KMS-11 (cell line): ENCODE measurements at regions not wholly inside any gene's neighbourhood (a gene's known extent, or its start where the extent isn't known, plus 50 kb on each side); places are given as distances from the start of the nearest gene placed in this dataset.

ENCODE experiments used
- H2AFZ ChIP-seq: fragments of 200-600 bp; sonication (generic); 2 replicates; pipeline ENCODE4 v1.6.1; 2016; ENCODE audit warnings: antibody characterized with exemption, mixed run types, low read depth
- H3K27ac ChIP-seq: fragments of 200-600 bp; sonication (generic); 2 replicates; pipeline ENCODE4 v1.6.1; 2016; ENCODE audit warnings: mild to moderate bottlenecking, mixed run types
- H3K27me3 ChIP-seq: fragments of 200-600 bp; sonication (generic); 2 replicates; pipeline ENCODE4 v1.6.1; 2017; ENCODE audit warnings: mild to moderate bottlenecking, low read depth, mixed run types, moderate library complexity; ENCODE audit not compliant: insufficient read depth
- H3K36me3 ChIP-seq: fragments of 200-600 bp; sonication (generic); 2 replicates; pipeline ENCODE4 v1.6.1; 2017; ENCODE audit warnings: mild to moderate bottlenecking, mixed run types; ENCODE audit not compliant: insufficient read depth
- H3K4me1 ChIP-seq: fragments of 200-600 bp; sonication (generic); 2 replicates; pipeline ENCODE4 v1.6.1; 2016; ENCODE audit warnings: mild to moderate bottlenecking, low read depth, mixed run types; ENCODE audit not compliant: poor library complexity, severe bottlenecking
- H3K4me2 ChIP-seq: fragments of 200-600 bp; sonication (generic); 2 replicates; pipeline ENCODE4 v1.7.0; 2016; ENCODE audit warnings: mild to moderate bottlenecking, mixed run types
- H3K4me3 ChIP-seq: fragments of 200-600 bp; sonication (generic); IDR thresholded peaks from 2 replicates; pipeline ENCODE4 v1.6.1; 2017; ENCODE audit warnings: low read depth, low read length, mixed read lengths; ENCODE audit not compliant: insufficient read depth
- H3K79me2 ChIP-seq: fragments of 200-600 bp; sonication (generic); 2 replicates; pipeline ENCODE4 v1.6.1; 2016; ENCODE audit warnings: low read depth, mixed run types; ENCODE audit not compliant: insufficient read depth
- H3K9ac ChIP-seq: fragments of 200-600 bp; sonication (generic); 2 replicates; pipeline ENCODE4 v1.6.1; 2016; ENCODE audit warnings: mild to moderate bottlenecking, mixed run types
- H4K20me1 ChIP-seq: fragments of 200-600 bp; sonication (generic); 2 replicates; pipeline ENCODE4 v1.6.1; 2016; ENCODE audit warnings: mild to moderate bottlenecking, mixed run types; ENCODE audit not compliant: insufficient read depth
- TF ChIP-seq, protein P1 (sequence below): fragments of 200-600 bp; sonication (generic); conservative IDR thresholded peaks from 2 replicates; pipeline ENCODE4 v1.6.1; 2017; ENCODE audit warnings: low read depth, mild to moderate bottlenecking, antibody characterized with exemption, low read length, moderate library complexity, mixed read lengths

DNA sequence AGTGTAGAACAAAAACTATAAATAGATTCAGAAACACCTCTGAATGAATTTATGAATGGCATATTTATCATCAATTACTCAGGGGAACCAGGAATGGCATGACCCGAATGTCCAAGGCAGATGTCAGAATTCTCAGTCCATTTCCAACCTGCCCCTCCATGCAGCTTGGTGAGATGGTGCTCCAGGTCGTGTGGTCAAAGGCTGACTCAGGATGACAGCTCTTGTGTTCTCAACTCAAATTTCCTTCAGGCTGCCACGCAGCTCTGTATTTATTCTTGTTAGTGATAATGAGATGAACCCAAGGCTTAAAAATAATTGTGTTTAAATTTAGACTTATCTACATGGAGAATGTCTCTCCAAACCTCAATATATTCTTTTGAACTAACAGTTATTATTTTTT, 146.9 kb downstream of the METTL4 start:
- no peaks in the 10 kb centered on the region for H4K20me1 ChIP-seq
- H2AFZ ChIP-seq, result no peak overlapping the region
- no peaks in the 10 kb centered on the region for H3K36me3 ChIP-seq
- H3K79me2 ChIP-seq, result no peaks in the 10 kb centered on the region
- H3K4me2 ChIP-seq, result no peak overlapping the region
- H3K27ac ChIP-seq, result no peak overlapping the region
- no peaks in the 10 kb centered on the region for H3K4me1 ChIP-seq
- H3K27me3 ChIP-seq, result no peaks in the 10 kb centered on the region
- H3K9ac ChIP-seq, result no peak overlapping the region
- no peak overlapping the region for H3K4me3 ChIP-seq
- TF ChIP-seq, protein P1, sequence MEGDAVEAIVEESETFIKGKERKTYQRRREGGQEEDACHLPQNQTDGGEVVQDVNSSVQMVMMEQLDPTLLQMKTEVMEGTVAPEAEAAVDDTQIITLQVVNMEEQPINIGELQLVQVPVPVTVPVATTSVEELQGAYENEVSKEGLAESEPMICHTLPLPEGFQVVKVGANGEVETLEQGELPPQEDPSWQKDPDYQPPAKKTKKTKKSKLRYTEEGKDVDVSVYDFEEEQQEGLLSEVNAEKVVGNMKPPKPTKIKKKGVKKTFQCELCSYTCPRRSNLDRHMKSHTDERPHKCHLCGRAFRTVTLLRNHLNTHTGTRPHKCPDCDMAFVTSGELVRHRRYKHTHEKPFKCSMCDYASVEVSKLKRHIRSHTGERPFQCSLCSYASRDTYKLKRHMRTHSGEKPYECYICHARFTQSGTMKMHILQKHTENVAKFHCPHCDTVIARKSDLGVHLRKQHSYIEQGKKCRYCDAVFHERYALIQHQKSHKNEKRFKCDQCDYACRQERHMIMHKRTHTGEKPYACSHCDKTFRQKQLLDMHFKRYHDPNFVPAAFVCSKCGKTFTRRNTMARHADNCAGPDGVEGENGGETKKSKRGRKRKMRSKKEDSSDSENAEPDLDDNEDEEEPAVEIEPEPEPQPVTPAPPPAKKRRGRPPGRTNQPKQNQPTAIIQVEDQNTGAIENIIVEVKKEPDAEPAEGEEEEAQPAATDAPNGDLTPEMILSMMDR, result no peak

DNA sequence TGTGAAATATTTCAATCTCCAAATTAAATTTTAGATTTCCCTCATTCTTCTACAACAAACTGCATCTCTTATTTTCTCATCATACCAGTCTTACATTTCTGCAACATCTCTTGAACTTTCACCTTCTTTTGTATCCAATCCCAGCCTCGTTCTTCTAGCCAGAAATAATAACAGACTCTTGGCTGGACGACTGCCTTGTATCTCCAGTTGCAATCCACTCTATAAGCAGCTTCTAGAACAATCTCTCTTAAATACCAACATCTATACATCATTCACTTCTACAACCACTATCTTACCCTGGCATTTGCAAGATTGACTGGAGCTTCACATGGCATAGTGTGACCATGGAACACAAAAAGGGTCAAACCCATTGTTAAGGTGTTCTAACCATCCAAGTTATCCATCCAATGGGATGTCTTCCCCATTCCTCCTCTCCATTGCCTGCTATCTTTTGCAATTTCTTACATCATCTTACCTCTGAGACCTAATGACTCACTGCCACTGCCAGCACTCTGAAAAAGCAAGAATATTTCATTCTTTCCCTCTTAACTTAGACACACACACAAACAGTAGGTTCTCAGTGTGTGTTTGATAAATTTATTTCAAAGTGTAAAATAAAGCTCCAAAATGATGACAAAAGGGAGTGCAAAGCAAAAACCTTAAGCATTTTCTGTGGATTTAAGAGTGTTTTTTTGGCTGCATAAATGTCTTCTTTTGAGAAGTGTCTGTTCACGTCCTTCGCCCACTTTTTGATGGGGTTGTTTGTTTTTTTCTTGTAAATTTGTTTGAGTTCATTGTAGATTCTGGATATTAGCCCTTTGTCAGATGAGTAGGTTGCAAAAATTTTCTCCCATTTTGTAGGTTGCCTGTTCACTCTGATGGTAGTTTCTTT, 145.6 kb downstream of the METTL4 start:
- Histone ChIP-seq H3K36me3 (no peaks in the 10 kb centered on the region), H4K20me1 (no peaks in the 10 kb centered on the region), H3K4me3 (no peak overlapping the region), H3K27ac (no peak overlapping the region), H3K79me2 (no peaks in the 10 kb centered on the region), H3K4me2 (no peak overlapping the region), H3K9ac (no peak overlapping the region), H2AFZ (no peak overlapping the region), H3K27me3 (no peaks in the 10 kb centered on the region), H3K4me1 (no peaks in the 10 kb centered on the region)
- TF ChIP-seq, protein P1, result no peak

DNA sequence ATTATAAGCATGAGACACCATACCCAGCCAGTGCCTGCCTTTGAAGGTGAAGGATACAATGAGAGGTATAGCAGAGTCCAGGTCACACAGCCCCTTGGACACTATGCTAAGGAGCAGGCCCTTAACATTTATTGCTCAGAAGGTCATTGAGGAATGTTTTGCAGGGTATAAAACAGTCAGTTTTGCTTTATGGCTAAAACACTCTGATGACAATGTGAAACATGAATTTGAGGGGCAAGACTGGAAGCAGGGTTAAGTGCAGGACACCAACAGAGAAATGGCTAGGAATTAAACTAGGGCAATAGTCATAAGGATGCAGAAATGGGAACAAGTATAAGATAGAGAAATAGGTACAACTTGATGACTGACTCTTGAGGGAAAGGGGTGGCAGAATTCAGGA, 141.1 kb downstream of the METTL4 start:
- H3K36me3 ChIP-seq, result no peaks in the 10 kb centered on the region
- TF ChIP-seq, protein P1, result no peak
- no peak overlapping the region for H3K9ac ChIP-seq
- no peaks in the 10 kb centered on the region for H3K79me2 ChIP-seq
- no peaks in the 10 kb centered on the region for H4K20me1 ChIP-seq
- H3K4me1 ChIP-seq, result no peaks in the 10 kb centered on the region
- H3K27ac ChIP-seq, result no peak overlapping the region
- H3K27me3 ChIP-seq, result no peaks in the 10 kb centered on the region
- H2AFZ ChIP-seq, result no peak overlapping the region
- H3K4me3 ChIP-seq, result no peak overlapping the region
- no peak overlapping the region for H3K4me2 ChIP-seq

DNA sequence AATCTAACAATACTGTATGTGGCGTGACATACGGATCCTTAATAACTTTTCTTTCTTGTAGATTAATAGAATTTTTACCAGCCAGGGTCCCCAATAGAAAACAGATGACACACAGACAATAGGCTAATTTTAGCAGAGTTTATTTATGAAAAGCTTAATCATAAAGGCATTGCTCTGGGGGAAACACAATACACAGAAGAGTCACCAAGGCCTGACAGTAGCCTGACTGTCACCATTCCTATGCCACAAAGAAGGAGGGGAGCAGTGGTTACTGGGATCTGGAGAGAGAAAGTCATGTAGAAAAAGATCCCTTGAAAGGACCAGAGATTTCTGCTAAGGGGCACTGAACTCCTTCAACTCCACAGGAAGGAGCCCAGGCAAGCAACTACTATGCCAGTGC, 139.5 kb downstream of the METTL4 start:
- Histone ChIP-seq H3K27ac (no peak overlapping the region), H3K4me3 (no peak overlapping the region), H2AFZ (no peak overlapping the region), H3K79me2 (no peaks in the 10 kb centered on the region), H3K4me1 (no peaks in the 10 kb centered on the region), H4K20me1 (no peaks in the 10 kb centered on the region), H3K9ac (no peak overlapping the region), H3K27me3 (no peaks in the 10 kb centered on the region), H3K4me2 (no peak overlapping the region), H3K36me3 (no peaks in the 10 kb centered on the region)
- TF ChIP-seq, protein P1, result no peak
